ENCODE measurements at regions not wholly inside any gene's neighbourhood (a gene's known extent, or its start where the extent isn't known, plus 50 kb on each side); places are given as distances from the start of the nearest gene placed in this dataset.

- Mint-ChIP-seq H3K9me3 (peaks cover 0 to 17% (median 0%) of the 10 kb centered on the region in 7 donors), H3K4me3 (no peak overlapping the region), H3K27me3 (no peaks in the 10 kb centered on the region), H3K4me1 (no peaks in the 10 kb centered on the region), H3K27ac (no peak overlapping the region), H3K36me3 (no peaks in the 10 kb centered on the region)
- Histone ChIP-seq H3K9me3 (ENCODE audit: control insufficient read depth in 2 of 2, low read length in 2 of 2) (no peaks in the 10 kb centered on the region), H3K4me3 (ENCODE audit: low read depth, low read length) (no peak overlapping the region), H3K4me1 (ENCODE audit: control insufficient read depth, insufficient read depth, low read length, poor library complexity, severe bottlenecking) (no peaks in the 10 kb centered on the region), H3K27ac (ENCODE audit: insufficient read depth, low read length, poor library complexity, severe bottlenecking) (no peak overlapping the region), H3K36me3 (ENCODE audit: control insufficient read depth, insufficient read depth, low read length) (no peaks in the 10 kb centered on the region), H3K27me3 (ENCODE audit: control insufficient read depth, insufficient read depth, low read length) (no peaks in the 10 kb centered on the region)
- ATAC-seq (ENCODE audit: low read depth in 2 of 2), result no peak
- DNase-seq, result no peak
Measured at GRCh38 chr12:125742413-125742812, 677.2 kb downstream of the AACS start.

- H3K4me3 Mint-ChIP-seq, result no peak overlapping the region
- DNase-seq (no peak), ATAC-seq (ENCODE audit: low read depth in 2 of 2) (no peak)
- H3K36me3 ChIP-seq (ENCODE audit: control insufficient read depth, insufficient read depth, low read length), result no peaks in the 10 kb centered on the region
- no peaks in the 10 kb centered on the region for H3K4me1 ChIP-seq (ENCODE audit: control insufficient read depth, insufficient read depth, low read length, poor library complexity, severe bottlenecking)
- no peak overlapping the region for H3K27ac Mint-ChIP-seq
- H3K27me3 Mint-ChIP-seq, result no peaks in the 10 kb centered on the region
- H3K9me3 Mint-ChIP-seq, result peaks cover 0 to 17% (median 0%) of the 10 kb centered on the region in 7 donors
- H3K27me3 ChIP-seq (ENCODE audit: control insufficient read depth, insufficient read depth, low read length), result no peaks in the 10 kb centered on the region
- H3K9me3 ChIP-seq (ENCODE audit: control insufficient read depth in 2 of 2, low read length in 2 of 2), result no peaks in the 10 kb centered on the region
- no peaks in the 10 kb centered on the region for H3K36me3 Mint-ChIP-seq
- no peak overlapping the region for H3K27ac ChIP-seq (ENCODE audit: insufficient read depth, low read length, poor library complexity, severe bottlenecking)
- no peaks in the 10 kb centered on the region for H3K4me1 Mint-ChIP-seq
- H3K4me3 ChIP-seq (ENCODE audit: low read depth, low read length), result no peak overlapping the region
Measured at GRCh38 chr12:125744201-125744600, 679.0 kb downstream of the AACS start.

DNA sequence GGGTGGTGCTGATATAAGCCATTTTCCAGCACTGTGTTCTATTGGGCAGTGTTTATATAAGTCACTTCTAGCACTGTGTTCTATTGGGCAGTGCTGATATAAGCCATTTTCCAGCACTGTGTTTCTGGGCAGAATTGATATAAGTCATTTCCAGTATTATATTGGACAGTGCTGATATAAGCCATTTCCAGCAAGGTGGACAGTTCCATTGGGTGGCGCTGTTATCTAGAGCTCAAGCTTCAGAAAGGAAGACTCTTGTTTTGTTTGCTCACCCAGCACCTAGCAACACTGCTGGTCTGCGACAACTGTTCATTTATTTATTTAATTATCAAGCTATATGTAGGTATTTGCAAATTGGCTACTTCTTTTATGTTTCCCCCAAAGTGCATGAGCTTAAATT is 690.3 kb downstream of the AACS start:
- Mint-ChIP-seq H3K4me3 (no peak overlapping the region), H3K27ac (no peak overlapping the region), H3K9me3 (peaks cover 0 to 11% (median 7%) of the 10 kb centered on the region in 7 donors), H3K4me1 (no peaks in the 10 kb centered on the region), H3K36me3 (no peaks in the 10 kb centered on the region), H3K27me3 (no peaks in the 10 kb centered on the region)
- H3K9me3 ChIP-seq (ENCODE audit: control insufficient read depth in 2 of 2, low read length in 2 of 2), result no peaks in the 10 kb centered on the region
- DNase-seq (no peak), ATAC-seq (ENCODE audit: low read depth in 2 of 2) (no peak)
- no peaks in the 10 kb centered on the region for H3K27me3 ChIP-seq (ENCODE audit: control insufficient read depth, insufficient read depth, low read length)
- no peak overlapping the region for H3K4me3 ChIP-seq (ENCODE audit: low read depth, low read length)
- no peak overlapping the region for H3K27ac ChIP-seq (ENCODE audit: insufficient read depth, low read length, poor library complexity, severe bottlenecking)
- H3K4me1 ChIP-seq (ENCODE audit: control insufficient read depth, insufficient read depth, low read length, poor library complexity, severe bottlenecking), result no peaks in the 10 kb centered on the region
- no peaks in the 10 kb centered on the region for H3K36me3 ChIP-seq (ENCODE audit: control insufficient read depth, insufficient read depth, low read length)

DNA sequence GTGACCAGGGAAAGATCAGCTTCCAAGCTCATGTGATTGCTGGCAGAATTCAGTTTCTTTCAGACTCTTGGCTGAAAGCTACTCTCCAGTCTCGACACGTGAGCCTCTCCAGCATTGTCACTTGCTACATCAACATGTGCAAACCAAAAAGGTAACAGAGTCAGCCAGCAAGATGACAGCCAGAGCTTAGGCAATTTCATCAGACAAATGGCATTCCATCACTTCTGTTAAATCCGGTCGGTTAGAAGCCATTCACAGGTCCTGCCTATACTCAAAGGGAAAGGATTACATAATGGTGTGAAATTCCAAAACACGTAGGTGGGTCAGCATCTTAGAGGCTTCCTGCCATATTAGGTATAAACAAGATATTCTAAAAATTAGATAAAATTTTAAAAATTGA is 700.9 kb downstream of the AACS start:
- Mint-ChIP-seq H3K36me3 (no peaks in the 10 kb centered on the region), H3K4me1 (no peaks in the 10 kb centered on the region), H3K27ac (no peak overlapping the region), H3K27me3 (no peaks in the 10 kb centered on the region), H3K4me3 (no peak overlapping the region), H3K9me3 (peaks cover 0 to 3% (median 1%) of the 10 kb centered on the region in 7 donors)
- DNase-seq, result no peak
- Histone ChIP-seq H3K4me3 (ENCODE audit: low read depth, low read length) (no peak overlapping the region), H3K36me3 (ENCODE audit: control insufficient read depth, insufficient read depth, low read length) (no peaks in the 10 kb centered on the region), H3K27me3 (ENCODE audit: control insufficient read depth, insufficient read depth, low read length) (no peaks in the 10 kb centered on the region), H3K4me1 (ENCODE audit: control insufficient read depth, insufficient read depth, low read length, poor library complexity, severe bottlenecking) (no peaks in the 10 kb centered on the region), H3K9me3 (ENCODE audit: control insufficient read depth in 2 of 2, low read length in 2 of 2) (no peaks in the 10 kb centered on the region), H3K27ac (ENCODE audit: insufficient read depth, low read length, poor library complexity, severe bottlenecking) (no peak overlapping the region)
- no peak for ATAC-seq (ENCODE audit: low read depth in 2 of 2)

DNA sequence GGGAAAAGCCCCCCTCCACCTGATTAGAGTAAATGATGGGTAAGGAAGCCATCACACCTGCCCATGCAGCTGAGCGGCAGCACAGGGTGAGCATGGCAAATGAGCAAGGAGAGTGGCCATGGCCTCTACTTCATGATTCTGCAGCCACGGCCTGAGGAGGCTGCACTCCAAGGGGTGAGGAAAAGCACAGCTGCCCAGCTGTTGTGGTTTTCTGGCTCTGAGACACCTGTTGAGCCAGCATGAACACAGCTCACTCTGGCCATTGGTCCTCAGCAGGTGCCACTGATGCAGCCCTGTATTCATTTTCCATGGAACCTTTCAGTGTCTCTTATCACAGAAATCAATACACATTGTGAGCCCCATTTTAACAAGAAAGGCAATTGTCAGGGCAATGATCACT is 707.2 kb downstream of the AACS start:
- Mint-ChIP-seq H3K4me3 (no peak overlapping the region), H3K9me3 (peaks cover 0 to 8% (median 1%) of the 10 kb centered on the region in 7 donors), H3K4me1 (no peaks in the 10 kb centered on the region), H3K36me3 (no peaks in the 10 kb centered on the region), H3K27ac (no peak overlapping the region), H3K27me3 (no peaks in the 10 kb centered on the region)
- H3K36me3 ChIP-seq (ENCODE audit: control insufficient read depth, insufficient read depth, low read length), result no peaks in the 10 kb centered on the region
- no peak for DNase-seq
- no peak overlapping the region for H3K27ac ChIP-seq (ENCODE audit: insufficient read depth, low read length, poor library complexity, severe bottlenecking)
- no peaks in the 10 kb centered on the region for H3K9me3 ChIP-seq (ENCODE audit: control insufficient read depth in 2 of 2, low read length in 2 of 2)
- H3K4me1 ChIP-seq (ENCODE audit: control insufficient read depth, insufficient read depth, low read length, poor library complexity, severe bottlenecking), result no peaks in the 10 kb centered on the region
- ATAC-seq (ENCODE audit: low read depth in 2 of 2), result no peak
- H3K27me3 ChIP-seq (ENCODE audit: control insufficient read depth, insufficient read depth, low read length), result no peaks in the 10 kb centered on the region
- H3K4me3 ChIP-seq (ENCODE audit: low read depth, low read length), result no peak overlapping the region

DNA sequence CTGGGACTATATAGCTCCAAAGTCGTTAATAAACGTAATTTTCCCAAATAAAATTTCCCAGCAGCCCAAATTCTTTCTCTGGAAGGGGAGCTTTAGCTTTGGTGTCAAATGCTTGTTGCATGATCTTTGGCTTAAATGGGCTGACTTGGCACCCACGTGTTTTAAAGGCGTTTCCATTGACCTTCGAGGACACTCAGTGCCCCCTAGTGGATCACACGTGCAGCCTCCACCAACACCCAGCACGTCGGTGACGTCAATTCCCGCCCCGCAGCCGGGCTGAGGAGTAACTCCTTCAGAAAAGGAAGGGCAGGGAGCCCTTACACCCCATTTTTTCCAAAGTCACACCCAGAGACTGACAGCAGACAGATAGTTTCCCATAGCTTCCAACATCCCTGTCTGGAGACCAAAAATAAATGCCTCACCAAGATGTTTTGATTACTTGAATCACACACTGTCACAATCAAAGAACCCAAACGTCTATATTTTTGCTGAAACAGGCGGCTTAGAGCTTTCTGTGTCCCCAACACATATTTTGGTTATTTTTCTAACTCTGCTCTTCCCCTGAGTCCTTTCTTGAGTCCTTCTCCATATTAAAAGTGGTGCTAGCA is 707.9 kb downstream of the AACS start:
- Mint-ChIP-seq H3K9me3 (peaks cover 0 to 8% (median 2%) of the 10 kb centered on the region in 7 donors), H3K27ac (no peak overlapping the region), H3K4me3 (no peak overlapping the region), H3K27me3 (no peaks in the 10 kb centered on the region), H3K36me3 (no peaks in the 10 kb centered on the region), H3K4me1 (no peaks in the 10 kb centered on the region)
- no peaks in the 10 kb centered on the region for H3K36me3 ChIP-seq (ENCODE audit: control insufficient read depth, insufficient read depth, low read length)
- H3K4me1 ChIP-seq (ENCODE audit: control insufficient read depth, insufficient read depth, low read length, poor library complexity, severe bottlenecking), result no peaks in the 10 kb centered on the region
- ATAC-seq (ENCODE audit: low read depth in 2 of 2) (no peak), DNase-seq (peak in 1 of 3 donors; percentile 13)
- H3K4me3 ChIP-seq (ENCODE audit: low read depth, low read length), result no peak overlapping the region
- H3K9me3 ChIP-seq (ENCODE audit: control insufficient read depth in 2 of 2, low read length in 2 of 2), result no peaks in the 10 kb centered on the region
- H3K27me3 ChIP-seq (ENCODE audit: control insufficient read depth, insufficient read depth, low read length), result no peaks in the 10 kb centered on the region
- H3K27ac ChIP-seq (ENCODE audit: insufficient read depth, low read length, poor library complexity, severe bottlenecking), result no peak overlapping the region

DNA sequence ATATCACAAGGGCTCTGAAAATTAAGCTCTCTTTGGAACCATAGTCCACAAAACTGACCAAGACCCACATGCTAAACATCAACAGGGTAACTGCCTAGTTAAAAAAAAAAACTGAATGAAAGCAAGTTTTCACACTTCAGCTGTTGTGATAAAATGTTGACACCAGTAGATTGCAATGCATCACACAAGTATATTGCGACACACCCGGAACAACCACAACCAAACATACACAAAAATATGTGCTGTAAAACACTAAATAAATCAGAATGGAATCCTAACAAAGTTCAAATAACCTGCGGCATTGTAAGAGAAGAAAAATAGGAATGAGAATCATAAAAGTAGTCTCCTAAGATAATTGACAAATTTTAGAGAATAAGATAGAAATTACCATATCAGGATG is 710.3 kb downstream of the AACS start:
- DNase-seq, result no peak

GRCh38 chr12:125776212-125776611 is 711.0 kb downstream of the AACS start:
- no peaks in the 10 kb centered on the region for H3K27me3 ChIP-seq (ENCODE audit: control insufficient read depth, insufficient read depth, low read length)
- Mint-ChIP-seq H3K27ac (no peak overlapping the region), H3K9me3 (peaks cover 0 to 4% (median 1%) of the 10 kb centered on the region in 7 donors), H3K27me3 (no peaks in the 10 kb centered on the region), H3K4me3 (no peak overlapping the region), H3K36me3 (no peaks in the 10 kb centered on the region), H3K4me1 (no peaks in the 10 kb centered on the region)
- H3K4me1 ChIP-seq (ENCODE audit: control insufficient read depth, insufficient read depth, low read length, poor library complexity, severe bottlenecking), result no peaks in the 10 kb centered on the region
- H3K27ac ChIP-seq (ENCODE audit: insufficient read depth, low read length, poor library complexity, severe bottlenecking), result no peak overlapping the region
- no peaks in the 10 kb centered on the region for H3K9me3 ChIP-seq (ENCODE audit: control insufficient read depth in 2 of 2, low read length in 2 of 2)
- H3K4me3 ChIP-seq (ENCODE audit: low read depth, low read length), result no peak overlapping the region
- H3K36me3 ChIP-seq (ENCODE audit: control insufficient read depth, insufficient read depth, low read length), result no peaks in the 10 kb centered on the region
- no peak for ATAC-seq (ENCODE audit: low read depth in 2 of 2)
- DNase-seq, result no peak

More for the DNA sequence above, 710.3 kb downstream of the AACS start:
- no peak overlapping the region for H3K4me3 ChIP-seq (ENCODE audit: low read depth, low read length)
- no peaks in the 10 kb centered on the region for H3K27me3 Mint-ChIP-seq
- H3K27ac ChIP-seq (ENCODE audit: insufficient read depth, low read length, poor library complexity, severe bottlenecking), result no peak overlapping the region
- no peaks in the 10 kb centered on the region for H3K36me3 ChIP-seq (ENCODE audit: control insufficient read depth, insufficient read depth, low read length)
- peaks cover 0 to 4% (median 1%) of the 10 kb centered on the region in 7 donors for H3K9me3 Mint-ChIP-seq
- H3K4me1 Mint-ChIP-seq, result no peaks in the 10 kb centered on the region
- H3K4me1 ChIP-seq (ENCODE audit: control insufficient read depth, insufficient read depth, low read length, poor library complexity, severe bottlenecking), result no peaks in the 10 kb centered on the region
- H3K9me3 ChIP-seq (ENCODE audit: control insufficient read depth in 2 of 2, low read length in 2 of 2), result no peaks in the 10 kb centered on the region
- no peaks in the 10 kb centered on the region for H3K36me3 Mint-ChIP-seq
- H3K27me3 ChIP-seq (ENCODE audit: control insufficient read depth, insufficient read depth, low read length), result no peaks in the 10 kb centered on the region
- H3K4me3 Mint-ChIP-seq, result no peak overlapping the region
- no peak overlapping the region for H3K27ac Mint-ChIP-seq
- no peak for ATAC-seq (ENCODE audit: low read depth in 2 of 2)
